Left ventricle myocardium superior (tissue), 1 donor: ENCODE measurements at regions not wholly inside any gene's neighbourhood (a gene's known extent, or its start where the extent isn't known, plus 50 kb on each side); places are given as distances from the start of the nearest gene placed in this dataset.

Source experiments
- ATAC-seq: fragments of 200-7000 bp; cut with Tn5 transposase; one replicate; pipeline ENCODE4 v1.9.1; 2020; ENCODE audit warnings: mild to moderate bottlenecking, moderate library complexity
- DNase-seq: peaks from one replicate; pipeline ENCODE4 v3.0.0-alpha.2; 2020
- intact Hi-C: fragments of 100-400 bp; cut with micrococcal nuclease; formaldehyde crosslinking; loops from one replicate; pipeline ENCODE4 v1.11.0; 2022
- donor health status: DM: no; HTN: yes; CAD: no; lungs with severe emphysema.

- no peak for DNase-seq
- intact Hi-C loops, result no loop called here
- ATAC-seq, result no peak
These were observed 383.1 kb downstream of the GALR1 start for GRCh38 chr18:77632758-77633157.

DNA sequence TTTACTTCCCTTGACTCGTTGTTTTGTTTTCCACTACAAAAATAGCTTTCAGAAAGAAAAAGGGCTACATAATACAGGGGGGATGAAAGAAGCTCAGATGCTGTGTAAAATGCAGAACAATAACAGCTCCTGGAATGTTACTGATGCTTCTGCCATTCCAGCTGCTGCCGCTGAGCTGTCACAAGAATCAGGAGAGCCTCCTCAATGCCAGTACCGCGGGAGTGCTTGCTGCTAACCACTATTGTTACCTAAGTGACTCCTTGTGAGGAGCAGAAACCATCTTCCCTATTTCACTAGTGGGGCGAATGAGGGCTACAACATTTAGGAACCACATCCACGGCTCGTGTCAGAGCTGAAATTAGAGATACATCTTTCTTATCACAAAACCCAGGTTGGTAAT, 384.8 kb downstream of the GALR1 start:
- intact Hi-C loops, result no loop called here
- DNase-seq (no peak), ATAC-seq (no peak)

- intact Hi-C loops, result no loop called here
- DNase-seq, result peak; percentile 55
- ATAC-seq, result peak; percentile 96
These were observed 385.8 kb downstream of the GALR1 start for GRCh38 chr18:77635451-77635850.

GRCh38 chr18:77635858-77636257, 386.2 kb downstream of the GALR1 start:
- peak; percentile 57 for ATAC-seq
- intact Hi-C loops, result no loop called here
- DNase-seq, result no peak

GRCh38 chr18:77645170-77645872, 395.7 kb downstream of the GALR1 start:
- no peak for DNase-seq
- intact Hi-C loops, result no loop called here
- peak; percentile 38 for ATAC-seq

- ATAC-seq (no peak), DNase-seq (no peak)
- intact Hi-C loops, result no loop called here
These were observed 397.8 kb downstream of the GALR1 start for GRCh38 chr18:77647472-77647871.

DNA sequence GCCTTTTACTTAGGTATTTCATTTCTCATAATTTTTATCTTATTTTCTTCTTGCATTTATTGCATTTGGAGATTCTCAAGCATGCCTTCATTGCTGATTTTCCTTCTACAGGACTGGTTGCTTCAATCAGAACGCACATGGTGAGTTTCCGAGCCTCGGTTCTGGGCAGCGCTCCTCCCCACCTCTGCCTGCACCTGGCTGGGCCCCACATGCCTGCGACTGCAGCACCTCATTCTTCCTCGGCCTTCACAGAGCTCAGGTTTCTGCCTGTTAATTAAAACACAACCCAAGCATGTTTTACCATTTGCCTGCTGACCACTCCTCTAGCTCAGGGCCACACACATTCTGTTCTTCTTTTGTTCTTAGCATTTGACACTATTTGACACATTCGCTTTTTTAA, 398.8 kb downstream of the GALR1 start:
- intact Hi-C loops, result no loop called here
- DNase-seq, result no peak
- no peak for ATAC-seq

GRCh38 chr18:77650799-77651385, 401.2 kb downstream of the GALR1 start:
- intact Hi-C loops, result no loop called here
- DNase-seq (peak; percentile 88), ATAC-seq (peak; percentile 95)

- no peak for ATAC-seq
- intact Hi-C loops, result no loop called here
- DNase-seq, result no peak
These were observed 401.8 kb downstream of the GALR1 start for GRCh38 chr18:77651441-77651840.

GRCh38 chr18:77653792-77654191, 404.1 kb downstream of the GALR1 start:
- intact Hi-C loops, result no loop called here
- DNase-seq (no peak), ATAC-seq (no peak)

GRCh38 chr18:77654302-77654701, 404.7 kb downstream of the GALR1 start:
- intact Hi-C loops, result no loop called here
- ATAC-seq (no peak), DNase-seq (no peak)

- intact Hi-C loops, result no loop called here
- no peak for ATAC-seq
- no peak for DNase-seq
These were observed 408.1 kb downstream of the GALR1 start for GRCh38 chr18:77657651-77658298.

DNA sequence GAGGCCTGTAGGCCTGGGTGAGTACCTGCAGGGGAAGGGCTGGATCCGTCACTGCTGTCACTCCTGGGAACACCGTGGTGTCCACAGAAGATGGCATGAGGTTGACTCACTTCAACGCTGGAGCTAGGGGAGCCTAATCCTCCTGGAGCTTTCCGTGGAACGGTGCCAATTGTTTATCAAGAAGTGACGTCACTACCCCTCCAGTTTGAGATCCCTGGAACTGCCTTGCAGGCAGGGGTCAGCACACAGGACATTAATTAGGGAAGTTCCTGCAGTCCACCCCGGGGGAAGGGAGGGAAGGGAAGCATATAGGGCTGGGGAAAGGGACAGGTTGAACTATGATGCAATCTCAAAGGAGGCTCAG, 408.6 kb downstream of the GALR1 start:
- no peak for DNase-seq
- ATAC-seq, result peak; percentile 51
- intact Hi-C loops, result no loop called here

DNA sequence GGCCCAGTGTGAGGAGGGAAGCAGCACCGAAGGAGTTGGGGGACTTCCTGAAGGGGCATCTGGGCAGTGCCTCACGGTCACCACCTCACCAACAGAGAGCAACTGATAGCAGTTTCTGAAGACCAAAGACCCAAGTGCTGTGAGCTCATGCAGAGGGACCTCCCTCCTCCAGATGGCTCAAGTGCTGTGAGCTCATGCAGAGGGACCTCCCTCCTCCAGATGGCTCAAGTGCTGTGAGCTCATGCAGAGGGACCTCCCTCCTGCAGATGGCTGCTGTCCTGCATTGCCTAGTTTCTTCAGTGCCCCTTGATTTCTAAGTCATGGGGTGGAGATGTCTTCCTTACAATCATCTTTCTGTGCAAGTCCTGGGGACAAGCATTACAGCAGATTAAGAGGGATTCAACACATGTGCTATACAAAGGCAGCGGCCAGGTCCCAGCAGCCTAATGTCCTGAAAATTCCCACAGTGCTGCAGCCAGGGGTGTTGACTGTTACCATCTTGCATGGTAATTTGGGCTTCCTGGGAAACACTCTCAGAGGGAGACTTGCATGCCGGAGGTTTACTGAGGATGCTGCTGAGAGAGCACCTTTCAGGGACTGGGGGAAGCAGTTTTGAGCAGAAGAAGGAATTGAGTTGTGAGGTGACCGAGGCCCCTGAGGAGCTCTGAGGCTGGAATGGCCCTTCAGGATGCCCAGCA, 409.3 kb downstream of the GALR1 start:
- DNase-seq, result no peak
- intact Hi-C loops, result no loop called here
- peak; percentile 92 for ATAC-seq

DNA sequence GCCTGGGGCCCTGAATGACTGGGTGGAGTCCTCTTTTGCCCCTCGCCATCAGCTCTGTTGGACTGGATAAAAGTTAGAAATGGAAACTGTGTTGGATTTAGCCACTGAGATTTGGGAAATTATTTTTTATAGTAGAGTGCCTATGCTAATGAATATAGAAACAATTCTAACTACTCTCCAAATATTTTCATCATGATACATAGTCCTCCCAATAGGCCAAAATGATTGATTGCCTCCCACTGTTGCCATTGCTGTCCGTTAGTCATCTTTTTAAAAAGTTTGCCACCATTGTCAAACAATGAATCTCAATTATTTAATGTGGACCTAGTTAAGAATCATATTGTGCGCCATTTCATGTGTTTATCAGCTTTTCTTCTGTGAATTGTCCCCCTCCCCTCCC, 417.0 kb downstream of the GALR1 start:
- DNase-seq (no peak), ATAC-seq (no peak)
- intact Hi-C loops, result no loop called here

DNA sequence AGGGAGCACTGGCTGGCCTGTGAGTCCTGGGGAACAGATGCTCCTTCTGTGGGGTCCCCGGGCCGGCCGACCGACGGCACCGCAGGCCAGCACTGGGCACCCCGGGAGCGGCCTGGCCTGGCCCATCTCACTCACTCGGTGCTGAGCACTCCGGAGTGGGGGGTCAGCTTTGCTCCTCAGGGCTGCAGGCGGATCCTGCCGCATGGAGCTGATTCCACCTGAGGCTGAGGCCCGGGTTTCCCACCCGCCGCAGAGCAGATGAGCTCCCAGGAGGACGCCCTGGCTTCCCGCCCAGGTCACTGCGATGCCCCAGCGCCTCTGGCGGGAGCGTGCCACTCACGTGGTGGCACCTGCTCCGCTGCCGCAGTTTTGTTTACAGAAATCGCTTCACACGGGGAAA, 418.6 kb downstream of the GALR1 start:
- DNase-seq (no peak), ATAC-seq (no peak)
- intact Hi-C loops, result no loop called here

- intact Hi-C loops, result no loop called here
- no peak for ATAC-seq
- DNase-seq, result no peak
These were observed 419.7 kb downstream of the GALR1 start for GRCh38 chr18:77669331-77669730.

DNA sequence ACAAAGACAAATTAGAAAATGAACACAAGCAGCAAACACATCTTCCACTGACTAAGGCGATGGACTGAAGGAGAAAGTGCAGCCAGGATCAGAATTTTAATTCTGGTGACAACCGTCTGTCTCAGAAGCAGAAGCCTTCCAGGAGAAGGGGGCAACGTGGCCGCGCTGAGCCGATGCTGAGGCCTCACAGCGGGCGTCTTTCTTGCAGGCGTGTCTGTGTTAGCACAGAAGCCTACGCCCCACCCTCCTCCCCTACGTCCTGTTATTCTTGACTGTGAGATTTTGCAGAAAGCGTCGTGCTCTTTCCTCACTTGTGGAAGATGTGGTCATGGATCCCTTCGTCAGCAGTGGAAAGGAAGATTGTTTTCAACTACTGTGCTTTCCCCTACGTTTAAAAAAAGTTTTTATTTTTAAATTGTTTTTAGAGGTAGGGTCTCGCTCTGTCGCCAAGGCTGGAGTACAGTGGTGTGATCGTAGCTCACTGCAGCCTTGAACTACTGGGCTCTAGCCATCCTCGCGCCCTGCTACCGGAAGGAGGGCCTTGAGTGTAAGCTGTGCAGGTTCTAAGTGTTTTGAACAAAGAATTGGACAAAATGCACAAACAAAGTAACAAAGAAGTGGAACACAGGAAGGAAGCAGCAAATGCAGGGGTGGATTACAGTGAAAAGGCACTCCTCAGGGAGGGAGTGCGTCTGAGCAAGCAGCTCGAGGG, 422.0 kb downstream of the GALR1 start:
- intact Hi-C loops, result no loop called here
- DNase-seq (no peak), ATAC-seq (no peak)

- ATAC-seq, result no peak
- DNase-seq, result no peak
- intact Hi-C loops, result no loop called here
These were observed 427.3 kb downstream of the GALR1 start for GRCh38 chr18:77676910-77677309.

GRCh38 chr18:77677536-77677935, 427.9 kb downstream of the GALR1 start:
- DNase-seq (no peak), ATAC-seq (no peak)
- intact Hi-C loops, result no loop called here
